ENCODE measurements at regions not wholly inside any gene's neighbourhood (a gene's known extent, or its start where the extent isn't known, plus 50 kb on each side); places are given as distances from the start of the nearest gene placed in this dataset.

DNA sequence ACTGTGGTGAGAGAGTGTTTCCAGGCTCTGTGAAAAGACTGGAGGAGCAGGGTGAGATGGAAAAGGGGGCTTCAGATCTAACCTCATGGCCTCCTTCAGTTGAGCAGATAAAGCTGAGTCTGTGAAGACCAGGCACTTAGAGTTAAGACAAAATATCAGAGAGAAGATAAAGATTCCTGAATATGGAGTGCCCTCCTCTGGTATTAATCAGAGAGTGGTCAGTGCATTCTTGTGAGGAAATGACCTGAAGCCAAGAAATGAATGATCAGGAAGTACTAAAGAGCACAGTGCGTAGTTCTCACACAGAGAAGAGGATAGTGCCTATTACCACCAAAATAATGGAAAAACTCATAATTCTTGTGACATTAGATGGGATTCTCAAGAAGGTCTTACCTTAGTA is 1417.0 kb upstream of the ACO1 start:
- TF ChIP-seq, protein P1, sequence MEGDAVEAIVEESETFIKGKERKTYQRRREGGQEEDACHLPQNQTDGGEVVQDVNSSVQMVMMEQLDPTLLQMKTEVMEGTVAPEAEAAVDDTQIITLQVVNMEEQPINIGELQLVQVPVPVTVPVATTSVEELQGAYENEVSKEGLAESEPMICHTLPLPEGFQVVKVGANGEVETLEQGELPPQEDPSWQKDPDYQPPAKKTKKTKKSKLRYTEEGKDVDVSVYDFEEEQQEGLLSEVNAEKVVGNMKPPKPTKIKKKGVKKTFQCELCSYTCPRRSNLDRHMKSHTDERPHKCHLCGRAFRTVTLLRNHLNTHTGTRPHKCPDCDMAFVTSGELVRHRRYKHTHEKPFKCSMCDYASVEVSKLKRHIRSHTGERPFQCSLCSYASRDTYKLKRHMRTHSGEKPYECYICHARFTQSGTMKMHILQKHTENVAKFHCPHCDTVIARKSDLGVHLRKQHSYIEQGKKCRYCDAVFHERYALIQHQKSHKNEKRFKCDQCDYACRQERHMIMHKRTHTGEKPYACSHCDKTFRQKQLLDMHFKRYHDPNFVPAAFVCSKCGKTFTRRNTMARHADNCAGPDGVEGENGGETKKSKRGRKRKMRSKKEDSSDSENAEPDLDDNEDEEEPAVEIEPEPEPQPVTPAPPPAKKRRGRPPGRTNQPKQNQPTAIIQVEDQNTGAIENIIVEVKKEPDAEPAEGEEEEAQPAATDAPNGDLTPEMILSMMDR (IDR thresholded peaks at IDR 0.05; ENCODE audit: low read length) = no peak
- no peak for TF ChIP-seq EZH2 (optimal IDR thresholded peaks at IDR 0.05; ENCODE audit: low read depth, low read length)
